HG03520 (cell line): ENCODE measurements at regions not wholly inside any gene's neighbourhood (a gene's known extent, or its start where the extent isn't known, plus 50 kb on each side); places are given as distances from the start of the nearest gene placed in this dataset.

Experiments used
- ATAC-seq: cut with Tn5 transposase; IDR thresholded peaks from one replicate; pipeline ENCODE4 v1.9.1; 2021; ENCODE audit warnings: mild to moderate bottlenecking, moderate library complexity; ENCODE audit not compliant: unreplicated experiment

GRCh38 chr6:131382631-131383030 lies 190.4 kb upstream of the ARG1 start:
- no peak for ATAC-seq

- ATAC-seq, result no peak
These were observed 189.3 kb upstream of the ARG1 start for GRCh38 chr6:131383421-131384411.

DNA sequence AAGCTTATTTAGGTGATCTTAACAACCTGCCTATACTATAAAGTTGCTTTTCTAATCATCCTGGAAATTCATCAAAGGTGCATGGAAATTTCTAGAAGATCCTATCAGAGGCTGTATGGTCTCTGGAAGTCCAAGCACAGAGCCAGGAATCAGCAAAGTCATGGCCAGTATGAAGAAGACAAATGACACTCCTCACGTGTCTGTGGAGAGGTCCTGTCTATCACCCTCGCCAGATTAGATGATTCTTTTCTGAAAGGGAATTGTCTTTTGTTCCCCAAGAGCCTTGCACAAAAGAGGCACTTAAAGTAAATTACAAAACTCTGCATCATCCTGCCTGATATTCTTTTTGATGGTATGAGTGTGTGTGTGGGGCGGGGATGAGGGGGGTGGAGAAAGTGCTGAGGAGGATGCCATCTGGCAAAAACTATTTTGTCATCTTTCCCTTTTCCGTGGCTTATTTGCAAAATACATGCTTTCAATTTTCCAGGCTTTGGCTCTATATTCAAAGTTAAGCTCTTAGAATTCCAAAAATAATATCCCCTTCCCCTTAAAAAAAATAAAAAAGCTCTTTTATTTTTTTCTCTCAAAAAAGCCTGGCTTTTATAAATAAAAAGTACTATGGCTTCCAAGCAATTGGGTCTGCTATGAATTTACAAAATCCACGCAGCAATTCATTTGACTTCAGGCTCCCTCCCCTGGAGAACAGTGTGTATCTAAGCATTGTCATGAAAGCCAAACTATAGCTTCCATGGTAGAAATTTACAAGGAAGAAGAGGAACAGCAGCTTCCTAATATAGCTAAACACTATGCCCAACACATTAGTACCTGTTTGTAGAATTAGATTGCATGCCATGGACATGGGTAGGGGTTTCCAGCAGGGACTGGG lies 185.2 kb upstream of the ARG1 start:
- ATAC-seq, result no peak

DNA sequence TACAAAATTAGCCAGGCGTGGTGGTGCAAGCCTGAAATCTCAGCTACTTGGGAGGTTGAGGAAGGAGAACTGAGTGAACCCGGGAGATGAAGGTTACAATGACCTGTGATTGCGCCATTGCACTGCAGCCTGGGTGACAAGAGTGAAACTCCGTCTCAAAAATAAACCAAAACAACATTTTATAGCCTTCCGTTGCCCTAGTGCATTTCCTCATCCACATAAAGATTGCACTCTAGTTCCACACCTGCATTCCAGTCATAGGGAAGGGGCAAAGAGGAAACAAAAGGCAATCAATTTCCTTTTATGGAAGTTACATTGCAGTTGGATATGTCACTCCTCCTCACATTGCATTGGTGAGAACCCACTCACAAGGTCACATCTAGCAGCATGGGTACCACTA lies 182.7 kb upstream of the ARG1 start:
- ATAC-seq, result no peak

DNA sequence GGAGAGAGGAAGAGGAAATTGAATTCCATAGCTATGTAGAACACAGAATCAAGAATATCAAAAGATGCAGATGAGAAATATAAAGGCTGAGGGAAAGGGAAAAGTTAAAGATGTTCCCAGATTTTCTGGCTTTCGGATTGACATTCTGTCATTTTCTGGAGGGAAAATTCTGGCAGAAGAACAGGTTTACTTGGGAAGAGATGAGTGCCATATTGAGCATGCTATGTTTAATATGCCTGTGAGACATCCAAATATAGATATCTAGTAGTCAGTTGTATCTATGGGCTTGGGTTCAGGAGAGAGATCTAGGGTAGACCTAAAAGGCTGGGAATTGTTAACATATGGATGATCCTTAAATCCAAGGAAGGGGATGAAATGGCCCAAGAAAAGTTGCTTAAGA lies 181.9 kb upstream of the ARG1 start:
- ATAC-seq, result no peak

- no peak for ATAC-seq
These were observed 179.6 kb upstream of the ARG1 start for GRCh38 chr6:131393433-131393832.

- no peak for ATAC-seq
These were observed 178.1 kb upstream of the ARG1 start for GRCh38 chr6:131394768-131395432.

DNA sequence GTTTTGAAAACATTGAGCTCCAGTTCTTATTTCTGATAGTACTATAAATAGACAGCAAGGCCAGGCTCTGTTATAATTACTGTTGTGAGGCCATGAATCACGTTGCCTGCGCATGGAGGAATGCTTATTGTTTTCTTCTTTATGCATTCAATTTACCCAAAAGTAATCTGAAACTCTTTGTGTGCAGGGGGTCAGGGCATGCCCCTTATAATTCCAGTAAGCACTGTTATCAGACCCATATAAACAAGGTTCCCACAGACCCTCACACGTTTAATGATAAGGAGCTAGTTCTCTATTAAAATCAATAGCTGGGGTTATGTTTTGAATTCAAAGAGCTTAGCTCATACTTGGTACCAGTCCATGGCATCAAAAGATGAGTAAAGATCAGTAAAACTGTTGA lies 174.8 kb upstream of the ARG1 start:
- no peak for ATAC-seq

- no peak for ATAC-seq
These were observed 173.6 kb upstream of the ARG1 start for GRCh38 chr6:131399433-131399832.

GRCh38 chr6:131400054-131400778 lies 172.8 kb upstream of the ARG1 start:
- no peak for ATAC-seq

- no peak for ATAC-seq
These were observed 172.1 kb upstream of the ARG1 start for GRCh38 chr6:131400779-131401496.

DNA sequence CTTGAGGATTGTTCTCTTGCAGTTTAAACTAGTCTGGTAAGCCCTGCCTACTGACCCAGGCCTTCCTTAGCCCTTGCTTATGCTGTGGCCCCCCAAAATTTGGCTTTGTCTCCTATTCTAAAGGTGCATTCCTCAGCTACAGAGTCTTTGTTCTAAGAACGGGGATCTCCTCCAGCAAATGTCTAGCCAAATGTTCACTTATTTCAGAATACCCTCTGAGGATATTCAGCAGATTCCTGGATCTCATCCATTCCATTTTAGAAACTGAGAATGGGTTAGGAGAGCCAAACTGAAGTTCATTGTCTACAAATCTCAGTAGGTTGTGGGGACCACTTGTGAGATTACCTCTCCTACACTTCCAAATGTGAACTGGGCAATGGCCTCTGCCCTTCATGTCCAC lies 164.2 kb upstream of the ARG1 start:
- ATAC-seq, result no peak

DNA sequence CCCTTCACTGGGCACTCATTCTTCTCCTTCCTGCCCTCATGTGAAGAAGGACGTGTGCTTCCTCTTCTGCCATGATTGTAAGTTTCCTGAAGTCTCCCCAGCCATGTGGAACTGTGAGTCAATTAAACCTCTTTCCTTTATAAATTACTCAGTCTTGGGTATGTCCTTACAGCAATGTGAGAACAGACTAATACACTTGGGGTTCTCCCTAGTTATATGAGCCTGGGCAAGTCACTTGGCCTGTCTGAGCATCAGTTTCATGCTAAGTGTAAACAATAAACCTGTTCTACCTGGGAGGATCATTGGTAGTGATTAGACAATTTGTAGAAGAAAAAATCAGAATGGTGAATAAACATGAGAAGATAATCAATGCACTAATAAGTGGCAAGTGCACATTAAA lies 162.2 kb upstream of the ARG1 start:
- no peak for ATAC-seq

DNA sequence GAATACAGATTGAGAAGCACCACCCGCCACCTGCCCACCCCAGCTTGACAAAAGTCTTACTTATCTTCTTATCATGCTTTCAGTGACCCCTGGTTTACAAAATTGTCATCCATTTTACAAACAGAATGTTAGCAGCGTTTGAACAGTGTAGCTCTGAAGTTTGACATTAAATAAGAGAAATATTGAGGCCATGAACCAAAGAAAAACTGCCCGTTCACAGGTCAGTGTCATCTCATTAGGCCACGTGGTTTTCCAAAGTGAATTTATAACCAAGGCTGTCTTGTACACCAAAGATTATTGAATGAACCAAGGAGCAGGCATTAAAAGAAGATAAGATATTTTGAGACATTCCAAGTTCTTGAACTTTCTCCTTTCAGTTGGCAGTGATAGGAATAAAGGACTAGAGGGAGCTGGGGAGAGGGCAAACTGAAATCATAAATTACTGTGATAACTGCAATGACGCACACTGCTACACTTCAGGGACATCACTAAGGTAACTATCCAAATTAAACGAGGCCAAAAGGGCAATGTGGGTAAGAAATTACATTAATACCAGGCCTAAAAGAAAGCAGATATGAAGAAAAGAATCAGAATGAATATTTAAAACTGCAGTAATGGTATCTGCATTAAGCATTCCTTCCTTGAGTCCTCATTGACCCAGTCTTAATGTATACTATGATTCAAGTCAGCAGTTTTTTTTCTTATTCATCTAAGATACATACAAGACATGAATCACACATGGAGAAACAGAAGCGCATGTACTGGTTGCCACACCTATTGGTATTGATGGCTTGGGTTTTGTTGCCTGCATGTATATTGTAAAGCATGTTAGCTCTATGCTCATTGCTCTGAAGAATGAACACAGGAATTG lies 159.8 kb upstream of the ARG1 start:
- ATAC-seq, result no peak

- no peak for ATAC-seq
These were observed 159.2 kb upstream of the ARG1 start for GRCh38 chr6:131413831-131414191.

- ATAC-seq, result no peak
These were observed 158.1 kb upstream of the ARG1 start for GRCh38 chr6:131414956-131415355.

DNA sequence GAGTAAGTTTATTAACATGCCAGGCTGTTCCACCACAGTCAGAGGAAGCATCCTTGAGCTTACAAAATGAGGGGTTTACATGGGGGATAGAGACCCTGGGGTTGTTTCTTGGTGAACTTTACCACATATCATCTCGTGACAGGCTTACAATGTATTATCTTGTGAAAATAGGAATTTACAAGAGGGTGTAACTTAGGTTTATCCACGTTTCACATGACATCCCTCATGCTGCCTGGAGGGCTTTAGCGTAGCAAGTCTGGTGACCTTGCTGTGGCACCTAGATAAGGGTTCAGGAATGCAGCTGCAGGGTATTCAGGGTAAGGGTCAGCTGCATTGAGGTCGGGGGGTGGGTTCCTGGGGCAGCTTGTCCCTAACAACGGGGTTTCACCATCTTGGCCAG lies 154.6 kb upstream of the ARG1 start:
- ATAC-seq, result no peak

- no peak for ATAC-seq
These were observed 153.3 kb upstream of the ARG1 start for GRCh38 chr6:131419702-131420101.

- ATAC-seq, result no peak
These were observed 149.0 kb upstream of the ARG1 start for GRCh38 chr6:131424016-131424415.
